Large intestine (tissue), 3 donors: ENCODE measurements at regions not wholly inside any gene's neighbourhood (a gene's known extent, or its start where the extent isn't known, plus 50 kb on each side); places are given as distances from the start of the nearest gene placed in this dataset.

Source experiments
- DNase-seq, 2 donors: peaks; one replicate each; pipeline versions ENCODE4 v3.0.0 to v3.0.0-alpha.2; 2013
- H3K27ac ChIP-seq: one replicate; pipeline ENCODE4 v1.5.1; 2013; ENCODE audit warnings: low read length
- H3K27me3 ChIP-seq: 2 replicates; pipeline ENCODE4 v1.6.1; 2013; ENCODE audit warnings: low read length; ENCODE audit not compliant: control insufficient read depth, insufficient read depth
- H3K36me3 ChIP-seq: 2 replicates; pipeline ENCODE4 v1.6.1; 2013; ENCODE audit warnings: low read length; ENCODE audit not compliant: control insufficient read depth, insufficient read depth
- H3K4me1 ChIP-seq: one replicate; pipeline ENCODE4 v1.6.1; 2013; ENCODE audit warnings: low read length; ENCODE audit not compliant: control insufficient read depth, insufficient read depth
- H3K4me3 ChIP-seq: one replicate; pipeline ENCODE4 v1.5.1; 2013; ENCODE audit warnings: low read length
- H3K9me3 ChIP-seq: one replicate; pipeline ENCODE4 v1.6.1; 2013; ENCODE audit warnings: mild to moderate bottlenecking, low read depth, low read length, moderate library complexity; ENCODE audit not compliant: control insufficient read depth
- WGBS: methylation state at CpG from one replicate; pipeline ENCODE4 v1.1.5; 2013; ENCODE audit warnings: low lambda C conversion rate; ENCODE audit not compliant: insufficient coverage; 5-methylcytosine and 5-hydroxymethylcytosine counted together

- no peak overlapping the region for H3K27ac ChIP-seq
- H3K4me1 ChIP-seq = no peaks in the 10 kb centered on the region
- no peaks in the 10 kb centered on the region for H3K36me3 ChIP-seq
- H3K4me3 ChIP-seq = no peak overlapping the region
- 100% methylated on average over 2 of the region's 2 CpGs for whole genome bisulfite sequencing
- H3K9me3 ChIP-seq = no peaks in the 10 kb centered on the region
- no peaks in the 10 kb centered on the region for H3K27me3 ChIP-seq
- DNase-seq = no peak
Observed at GRCh38 chr20:56799187-56799586, 170.1 kb downstream of the TFAP2C start.

GRCh38 chr20:56800088-56800487 is 171.0 kb downstream of the TFAP2C start:
- Histone ChIP-seq H3K27me3 (no peaks in the 10 kb centered on the region), H3K27ac (no peak overlapping the region), H3K4me3 (no peak overlapping the region), H3K9me3 (no peaks in the 10 kb centered on the region), H3K36me3 (no peaks in the 10 kb centered on the region), H3K4me1 (no peaks in the 10 kb centered on the region)
- WGBS = no CpG with 5 or more reads among the region's 4 CpGs
- no peak for DNase-seq

- Histone ChIP-seq H3K36me3 (no peaks in the 10 kb centered on the region), H3K4me3 (no peak overlapping the region), H3K27ac (no peak overlapping the region), H3K4me1 (no peaks in the 10 kb centered on the region), H3K27me3 (no peaks in the 10 kb centered on the region), H3K9me3 (no peaks in the 10 kb centered on the region)
- no peak for DNase-seq
- WGBS = 52% methylated on average over 4 of the region's 19 CpGs
Observed at GRCh38 chr20:56801971-56802755, 173.1 kb downstream of the TFAP2C start.

GRCh38 chr20:56802805-56803204 is 173.7 kb downstream of the TFAP2C start:
- Histone ChIP-seq H3K27me3 (no peaks in the 10 kb centered on the region), H3K4me3 (no peak overlapping the region), H3K9me3 (no peaks in the 10 kb centered on the region), H3K4me1 (no peaks in the 10 kb centered on the region), H3K27ac (no peak overlapping the region), H3K36me3 (no peaks in the 10 kb centered on the region)
- DNase-seq = no peak
- no CpG with 5 or more reads among the region's 20 CpGs for WGBS

- Histone ChIP-seq H3K9me3 (no peaks in the 10 kb centered on the region), H3K27ac (no peak overlapping the region), H3K4me1 (peaks cover 3% of the 10 kb centered on the region), H3K4me3 (no peak overlapping the region), H3K27me3 (no peaks in the 10 kb centered on the region), H3K36me3 (no peaks in the 10 kb centered on the region)
- WGBS = no CpG with 5 or more reads among the region's 4 CpGs
- DNase-seq = no peak
Observed at GRCh38 chr20:56805313-56805712, 176.2 kb downstream of the TFAP2C start.

- H3K9me3 ChIP-seq = no peaks in the 10 kb centered on the region
- no peak overlapping the region for H3K4me3 ChIP-seq
- no peaks in the 10 kb centered on the region for H3K36me3 ChIP-seq
- no peaks in the 10 kb centered on the region for H3K27me3 ChIP-seq
- no peak overlapping the region for H3K27ac ChIP-seq
- H3K4me1 ChIP-seq = peaks cover 3% of the 10 kb centered on the region
- no CpG with 5 or more reads among the region's 9 CpGs for WGBS
- no peak for DNase-seq
Observed at GRCh38 chr20:56805966-56806365, 176.9 kb downstream of the TFAP2C start.

GRCh38 chr20:56806952-56807517 is 177.9 kb downstream of the TFAP2C start:
- WGBS = no CpG with 5 or more reads among the region's 18 CpGs
- no peak for DNase-seq
- Histone ChIP-seq H3K4me1 (peaks cover 3% of the 10 kb centered on the region), H3K4me3 (no peak overlapping the region), H3K36me3 (no peaks in the 10 kb centered on the region), H3K9me3 (no peaks in the 10 kb centered on the region), H3K27me3 (no peaks in the 10 kb centered on the region), H3K27ac (no peak overlapping the region)

GRCh38 chr20:56808117-56808725 is 179.1 kb downstream of the TFAP2C start:
- H3K27ac ChIP-seq = peak overlapping the region; percentile 21
- no CpG with 5 or more reads among the region's 10 CpGs for WGBS
- H3K4me3 ChIP-seq = no peak overlapping the region
- H3K27me3 ChIP-seq = no peaks in the 10 kb centered on the region
- no peaks in the 10 kb centered on the region for H3K36me3 ChIP-seq
- H3K9me3 ChIP-seq = no peaks in the 10 kb centered on the region
- peak in 1 of 2 donors; percentile 48 for DNase-seq
- H3K4me1 ChIP-seq = peaks cover 3% of the 10 kb centered on the region

- no peak overlapping the region for H3K27ac ChIP-seq
- no peaks in the 10 kb centered on the region for H3K9me3 ChIP-seq
- no peaks in the 10 kb centered on the region for H3K36me3 ChIP-seq
- DNase-seq = no peak
- no peaks in the 10 kb centered on the region for H3K27me3 ChIP-seq
- H3K4me3 ChIP-seq = no peak overlapping the region
- no CpG with 5 or more reads among the region's 8 CpGs for WGBS
- peaks cover 3% of the 10 kb centered on the region for H3K4me1 ChIP-seq
Observed at GRCh38 chr20:56808732-56809131, 179.6 kb downstream of the TFAP2C start.

GRCh38 chr20:56809668-56810067 is 180.6 kb downstream of the TFAP2C start:
- H3K27me3 ChIP-seq = no peaks in the 10 kb centered on the region
- H3K9me3 ChIP-seq = no peaks in the 10 kb centered on the region
- 100% methylated on average over 5 of the region's 12 CpGs for WGBS

More at GRCh38 chr20:56809668-56810067, 180.6 kb downstream of the TFAP2C start:
- Histone ChIP-seq H3K27ac (no peak overlapping the region), H3K4me3 (no peak overlapping the region), H3K36me3 (no peaks in the 10 kb centered on the region), H3K4me1 (peaks cover 3% of the 10 kb centered on the region)
- no peak for DNase-seq
